ENCODE measurements at regions not wholly inside any gene's neighbourhood (a gene's known extent, or its start where the extent isn't known, plus 50 kb on each side); places are given as distances from the start of the nearest gene placed in this dataset.

DNA sequence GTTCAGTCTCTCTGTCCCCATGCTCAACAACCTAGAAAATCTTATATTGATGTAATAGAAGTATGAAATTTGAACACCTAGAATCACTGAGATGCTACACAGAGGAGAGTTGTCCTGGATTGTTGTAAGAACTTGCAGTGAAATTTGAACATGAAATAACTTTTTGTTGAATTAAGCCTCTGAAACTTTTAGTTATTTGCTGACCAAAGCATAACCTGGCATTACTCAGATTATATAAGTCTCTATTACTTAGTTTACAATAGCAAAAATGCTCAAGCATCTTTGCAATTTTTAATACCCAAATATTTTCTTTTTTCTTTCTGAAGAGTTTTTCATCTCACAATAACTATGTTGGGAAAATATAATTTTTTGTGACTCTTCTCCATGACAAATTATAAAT, 630.7 kb upstream of the ACO1 start:
- H3T11ph ChIP-seq (ENCODE audit: low read length) = no peak overlapping the region
- no peaks in the 10 kb centered on the region for H3K79me1 ChIP-seq (ENCODE audit: insufficient read depth, low read depth, low read length, poor library complexity, severe bottlenecking)
- H3K27ac ChIP-seq (ENCODE audit: insufficient read length, low read depth, low read length) = no peak overlapping the region
- H3K14ac ChIP-seq (ENCODE audit: insufficient read depth, low read length) = no peak overlapping the region
- no peak overlapping the region for H4K91ac ChIP-seq (ENCODE audit: insufficient read length, low read depth, low read length)
- no peak overlapping the region for H3K4me2 ChIP-seq (ENCODE audit: insufficient read depth, insufficient read length, low read length)
- no peak overlapping the region for H4K8ac ChIP-seq (replicated peaks; ENCODE audit: insufficient read length, low read depth, low read length)
- H4K5ac ChIP-seq (ENCODE audit: insufficient read length, low read depth, low read length) = no peak overlapping the region
- no peak overlapping the region for H2BK12ac ChIP-seq (ENCODE audit: insufficient read length, low read depth, low read length)
- H2BK20ac ChIP-seq (ENCODE audit: low read depth, low read length, poor library complexity, severe bottlenecking) = no peak overlapping the region
- H3K9ac ChIP-seq (ENCODE audit: extremely low read depth, insufficient read length, low read length) = no peak overlapping the region
- no peak overlapping the region for H3K18ac ChIP-seq (ENCODE audit: insufficient read length, low read depth, low read length)
- no peak for DNase-seq
- H2BK120ac ChIP-seq (ENCODE audit: low read depth, low read length, poor library complexity, severe bottlenecking) = no peak overlapping the region
- no peak overlapping the region for H2AFZ ChIP-seq (ENCODE audit: low read length)
- Mint-ChIP-seq H3K27me3 (ENCODE audit: low read depth) (no peaks in the 10 kb centered on the region), H3K9me3 (peaks cover 0 to 3% of the 10 kb centered on the region in 2 experiments; a peak in 2 of 5 replicates), H3K36me3 (ENCODE audit: insufficient read depth in 1 of 3, low read depth in 3 of 3) (peaks cover 0 to 4% (median 0%) of the 10 kb centered on the region in 3 experiments; a peak in 1 of 7 replicates), H3K4me3 (no peak overlapping the region), H3K4me1 (no peaks in the 10 kb centered on the region), H3K27ac (no peak overlapping the region)
- no peak overlapping the region for H2BK5ac ChIP-seq (ENCODE audit: insufficient read length, low read length)
- no peak overlapping the region for H3K23ac ChIP-seq (ENCODE audit: insufficient read length, low read depth, low read length)
- H3K4ac ChIP-seq (ENCODE audit: low read depth, low read length) = no peak overlapping the region
- H3K23me2 ChIP-seq (ENCODE audit: insufficient read length, low read depth, low read length, poor library complexity, severe bottlenecking) = no peaks in the 10 kb centered on the region
- H3K4me1 ChIP-seq (ENCODE audit: insufficient read depth, low read length) = no peaks in the 10 kb centered on the region
- H2AK5ac ChIP-seq (ENCODE audit: insufficient read length, low read length) = no peak overlapping the region
- TF ChIP-seq, protein P1, sequence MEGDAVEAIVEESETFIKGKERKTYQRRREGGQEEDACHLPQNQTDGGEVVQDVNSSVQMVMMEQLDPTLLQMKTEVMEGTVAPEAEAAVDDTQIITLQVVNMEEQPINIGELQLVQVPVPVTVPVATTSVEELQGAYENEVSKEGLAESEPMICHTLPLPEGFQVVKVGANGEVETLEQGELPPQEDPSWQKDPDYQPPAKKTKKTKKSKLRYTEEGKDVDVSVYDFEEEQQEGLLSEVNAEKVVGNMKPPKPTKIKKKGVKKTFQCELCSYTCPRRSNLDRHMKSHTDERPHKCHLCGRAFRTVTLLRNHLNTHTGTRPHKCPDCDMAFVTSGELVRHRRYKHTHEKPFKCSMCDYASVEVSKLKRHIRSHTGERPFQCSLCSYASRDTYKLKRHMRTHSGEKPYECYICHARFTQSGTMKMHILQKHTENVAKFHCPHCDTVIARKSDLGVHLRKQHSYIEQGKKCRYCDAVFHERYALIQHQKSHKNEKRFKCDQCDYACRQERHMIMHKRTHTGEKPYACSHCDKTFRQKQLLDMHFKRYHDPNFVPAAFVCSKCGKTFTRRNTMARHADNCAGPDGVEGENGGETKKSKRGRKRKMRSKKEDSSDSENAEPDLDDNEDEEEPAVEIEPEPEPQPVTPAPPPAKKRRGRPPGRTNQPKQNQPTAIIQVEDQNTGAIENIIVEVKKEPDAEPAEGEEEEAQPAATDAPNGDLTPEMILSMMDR (conservative IDR thresholded peaks at IDR 0.05) = no peak
- no peaks in the 10 kb centered on the region for H3K9me3 ChIP-seq (ENCODE audit: control insufficient read depth, low read depth, low read length)
- H4K20me1 ChIP-seq (ENCODE audit: control insufficient read depth, insufficient read depth, insufficient read length) = no peaks in the 10 kb centered on the region
- H3K79me2 ChIP-seq (ENCODE audit: insufficient read depth, low read length) = no peaks in the 10 kb centered on the region
- no peak overlapping the region for H3K56ac ChIP-seq (ENCODE audit: insufficient read length, low read depth, low read length)
- H3K27me3 ChIP-seq (ENCODE audit: insufficient read depth, low read length) = no peaks in the 10 kb centered on the region
- no peak overlapping the region for H2BK15ac ChIP-seq (ENCODE audit: low read depth, low read length)

All from H9 (cell line).